ENCODE measurements at regions not wholly inside any gene's neighbourhood (a gene's known extent, or its start where the extent isn't known, plus 50 kb on each side); places are given as distances from the start of the nearest gene placed in this dataset.
"Not testable (repeated sequence)": the region's sequence is repeated elsewhere in the genome, so short reads cannot be mapped to it uniquely, and the experiment has no call there.

DNA sequence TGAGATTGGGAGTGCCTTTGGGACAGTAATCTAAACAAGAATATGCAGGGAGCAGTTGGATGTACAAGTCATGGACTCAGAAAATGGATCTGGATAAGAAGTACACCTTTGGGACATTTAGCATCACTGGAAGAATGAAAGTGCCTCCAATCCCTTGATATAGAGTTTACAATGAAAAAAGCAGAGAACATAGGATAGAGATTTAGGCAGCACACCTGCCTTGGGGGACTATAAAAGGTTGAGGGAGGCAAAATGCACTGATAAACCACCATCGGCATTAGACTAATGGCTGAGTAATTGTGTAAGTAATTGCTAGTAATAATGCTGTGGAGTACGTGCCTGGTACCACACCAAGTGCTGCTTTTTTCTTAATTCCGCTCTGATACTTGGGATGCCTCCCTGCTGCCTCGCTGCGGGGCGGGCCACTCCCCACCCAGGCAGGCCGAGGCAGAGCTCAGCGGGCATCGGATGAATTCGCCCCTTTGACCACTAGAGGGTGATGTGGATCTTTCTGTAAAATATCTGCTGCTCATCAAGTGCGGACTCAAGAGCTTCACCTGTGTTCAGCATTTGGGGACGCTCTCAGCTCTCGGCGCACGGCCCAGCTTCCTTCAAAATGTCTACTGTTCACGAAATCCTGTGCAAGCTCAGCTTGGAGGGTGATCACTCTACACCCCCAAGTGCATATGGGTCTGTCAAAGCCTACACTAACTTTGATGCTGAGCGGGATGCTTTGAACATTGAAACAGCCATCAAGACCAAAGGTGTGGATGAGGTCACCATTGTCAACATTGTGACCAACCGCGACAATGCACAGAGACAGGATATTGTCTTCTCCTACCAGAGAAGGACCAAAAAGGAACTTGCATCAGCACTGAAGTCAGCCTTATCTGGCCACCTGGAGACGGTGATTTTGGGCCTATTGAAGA, 99.9 kb downstream of the ANKRD18B start:
- DNase-seq (ENCODE audit: low read depth in 2 of 3, low spot score in 1 of 3), result peak; percentile 43 to 77 (median 49)

DNA sequence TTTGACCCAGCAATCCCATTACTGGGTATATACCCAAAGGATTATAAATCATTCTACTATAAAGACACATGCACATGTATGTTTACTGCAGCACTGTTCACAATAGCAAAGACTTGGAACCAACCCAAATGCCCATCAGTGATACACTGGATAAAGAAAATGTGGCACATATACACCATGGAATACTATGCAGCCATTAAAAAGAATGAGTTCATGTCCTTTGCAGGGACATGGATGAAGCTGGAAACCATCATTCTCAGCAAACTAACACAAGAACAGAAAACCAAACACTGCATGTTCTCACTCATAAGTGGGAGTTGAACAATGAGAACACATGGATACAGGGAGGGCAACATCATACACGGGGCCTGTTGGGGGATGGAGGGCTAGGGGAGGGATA, 104.3 kb downstream of the ANKRD18B start:
- not testable (repeated sequence) for DNase-seq (ENCODE audit: low read depth in 2 of 3, low spot score in 1 of 3)

DNA sequence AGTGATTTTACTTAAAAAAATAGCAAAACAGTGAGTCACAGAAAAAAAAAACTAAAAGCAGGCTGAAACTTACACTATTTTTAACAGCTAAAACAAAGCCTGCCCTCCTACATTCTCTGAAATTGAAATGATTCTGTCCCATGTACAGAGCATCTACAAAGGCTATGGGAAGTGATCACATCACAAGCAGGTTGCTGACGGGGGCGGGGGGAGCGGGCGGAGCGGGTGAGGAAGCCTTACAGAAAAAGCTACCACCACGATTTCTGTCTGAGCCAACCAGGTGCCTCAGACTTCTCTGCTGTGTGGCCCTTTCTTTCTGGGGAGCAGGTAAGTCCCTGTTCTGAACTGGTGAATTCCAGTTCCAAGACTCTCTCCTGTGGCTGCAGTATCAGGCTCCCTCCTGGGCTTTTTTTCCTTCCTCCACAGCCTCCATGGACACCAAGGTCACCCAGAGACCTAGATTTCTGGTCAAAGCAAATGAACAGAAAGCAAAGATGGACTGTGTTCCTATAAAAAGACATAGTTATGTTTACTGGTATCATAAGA, 104.9 kb downstream of the ANKRD18B start:
- peak in 1 of 3 donors; percentile 11 for DNase-seq (ENCODE audit: low read depth in 2 of 3, low spot score in 1 of 3)

DNA sequence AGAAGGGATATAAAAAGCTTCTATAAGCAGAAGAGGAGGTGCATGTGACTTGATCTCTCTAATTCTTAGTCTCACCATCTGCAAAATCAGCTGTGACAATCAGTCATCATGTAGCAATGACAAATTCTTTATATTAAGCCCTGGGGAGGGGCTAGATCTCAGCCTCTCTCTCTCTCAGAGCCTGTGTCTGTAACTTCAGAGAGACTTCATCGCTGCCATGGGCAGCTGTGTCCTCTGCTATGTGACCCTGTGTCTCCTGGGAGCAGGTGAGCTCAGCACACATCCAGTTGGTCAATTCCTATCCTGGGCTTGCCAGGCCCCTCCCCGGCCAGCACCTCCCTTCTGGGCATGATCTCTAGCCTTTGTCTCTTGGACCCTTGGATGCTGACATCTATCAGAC, 109.6 kb downstream of the ANKRD18B start:
- DNase-seq (ENCODE audit: low read depth in 2 of 3, low spot score in 1 of 3), result no peak

DNA sequence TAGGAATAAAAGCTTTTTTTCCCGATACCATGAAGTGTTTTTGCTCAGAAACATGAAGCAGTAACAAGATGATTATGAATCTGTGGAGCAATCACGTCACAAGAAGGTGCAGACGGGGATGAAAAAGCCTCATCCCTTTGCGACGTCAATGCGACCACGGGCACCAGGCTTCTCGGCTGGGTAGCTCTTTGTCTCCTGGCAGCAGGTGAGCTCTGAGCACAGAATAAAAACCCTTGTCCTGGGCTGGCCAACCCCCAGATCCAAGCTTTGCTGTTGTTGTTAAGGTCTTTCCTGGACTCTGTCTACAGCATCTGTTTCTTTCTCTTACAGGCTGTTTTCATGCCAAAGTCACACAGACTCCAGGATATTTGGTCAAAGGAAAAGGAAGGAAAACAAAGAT, 113.8 kb downstream of the ANKRD18B start:
- DNase-seq (ENCODE audit: low read depth in 2 of 3, low spot score in 1 of 3), result no peak

DNA sequence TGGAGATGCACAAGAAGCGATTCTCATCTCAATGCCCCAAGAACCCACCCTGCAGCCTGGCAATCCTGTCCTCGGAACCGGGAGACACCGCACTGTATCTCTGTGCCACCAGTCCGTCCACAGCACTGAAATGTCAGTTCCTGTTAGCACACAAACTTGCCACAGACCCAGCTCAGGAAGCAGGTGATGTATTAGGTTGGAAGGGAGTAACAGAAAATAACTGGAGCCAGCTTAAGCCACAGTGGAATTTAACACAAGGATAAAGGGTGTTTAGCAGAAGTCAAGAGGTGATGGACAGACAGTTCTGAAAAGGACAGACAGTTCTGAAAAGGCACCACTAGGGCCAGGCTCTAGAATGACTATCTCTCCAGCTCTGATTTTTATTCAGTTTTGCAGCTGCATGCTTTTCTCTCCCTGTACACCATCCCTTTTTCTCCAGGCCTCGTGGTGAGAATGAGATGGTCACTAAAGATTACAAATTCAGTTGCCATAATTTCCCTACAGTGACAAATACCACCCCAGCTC, 114.4 kb downstream of the ANKRD18B start:
- no peak for DNase-seq (ENCODE audit: low read depth in 2 of 3, low spot score in 1 of 3)

DNA sequence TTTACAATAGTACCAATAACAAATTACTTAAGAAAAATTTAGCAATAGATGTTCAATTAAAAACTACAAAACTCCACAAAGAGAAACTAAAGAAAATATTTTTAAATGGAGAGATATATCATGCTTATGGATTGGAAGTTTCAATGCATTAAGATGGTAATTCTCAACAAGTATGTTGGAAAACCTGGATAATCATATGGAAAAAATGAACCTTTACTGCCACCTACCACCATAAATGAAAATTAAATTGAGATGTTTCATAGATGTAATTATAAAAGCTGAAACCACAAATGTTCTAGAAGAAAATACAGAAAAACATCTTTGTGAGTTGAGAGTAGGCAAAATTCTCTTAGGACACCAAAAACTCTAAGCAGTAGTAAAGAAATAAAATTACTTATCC, 121.7 kb downstream of the ANKRD18B start:
- no peak for DNase-seq (ENCODE audit: low read depth in 2 of 3, low spot score in 1 of 3)

DNA sequence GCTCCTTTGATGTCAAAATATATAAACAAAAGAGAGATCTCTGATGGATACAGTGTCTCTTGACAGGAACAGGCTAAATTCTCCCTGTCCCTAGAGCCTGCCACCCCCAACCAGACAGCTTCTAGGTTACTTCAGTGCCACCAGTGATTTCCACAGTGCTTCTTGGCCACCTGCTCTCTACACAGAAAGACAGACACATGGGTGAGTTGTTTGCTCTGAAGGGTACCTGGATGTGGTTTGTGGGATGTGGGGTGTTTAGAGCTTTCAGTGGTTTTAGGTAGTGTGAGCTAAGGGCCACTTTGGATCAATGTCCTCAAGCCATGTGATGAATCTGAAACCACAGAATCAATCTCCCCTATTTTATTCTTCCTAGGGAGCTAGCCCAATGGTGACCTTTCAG, 125.4 kb downstream of the ANKRD18B start:
- DNase-seq (ENCODE audit: low read depth in 2 of 3, low spot score in 1 of 3), result no peak

DNA sequence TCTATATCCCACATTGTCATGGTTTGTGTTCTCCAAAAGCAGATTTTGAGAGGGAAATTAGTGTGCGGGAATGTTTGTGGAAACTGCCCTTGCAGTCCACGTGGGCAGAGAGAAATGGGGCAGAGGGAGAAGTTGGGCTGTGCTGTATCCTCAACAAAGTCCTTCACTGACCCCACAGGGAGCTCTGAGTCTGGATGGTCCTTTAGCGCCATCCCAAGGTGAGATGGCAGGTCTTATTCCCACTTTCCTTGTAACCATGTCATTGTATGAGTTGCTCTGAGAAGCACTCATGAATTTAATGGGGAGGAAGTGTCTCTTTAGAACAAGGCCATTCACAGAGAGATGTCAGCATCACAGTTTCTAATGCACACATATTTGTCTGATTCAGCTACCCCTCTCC, 127.1 kb downstream of the ANKRD18B start:
- DNase-seq (ENCODE audit: low read depth in 2 of 3, low spot score in 1 of 3), result no peak

DNA sequence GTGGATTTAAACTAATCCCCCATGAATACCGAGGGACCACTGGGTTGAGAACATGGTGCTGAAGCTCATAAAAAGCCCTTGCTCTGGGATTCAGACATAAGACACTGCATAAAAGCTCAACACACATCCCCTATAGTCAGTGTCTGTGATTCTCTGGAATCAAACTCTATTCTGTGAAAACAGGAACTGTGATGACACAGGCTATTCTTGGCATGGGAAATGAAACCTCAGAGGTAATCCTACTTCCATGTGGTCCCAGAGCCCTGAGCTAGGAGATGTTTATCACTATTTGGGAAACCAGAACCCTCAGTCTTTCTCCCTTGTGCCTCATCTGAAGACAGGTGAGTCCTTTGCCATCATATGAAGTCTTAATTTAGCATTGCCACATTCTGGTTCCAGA, 135.4 kb upstream of the PRSS3 start:
- no peak for DNase-seq (ENCODE audit: low read depth in 2 of 3, low spot score in 1 of 3)

DNA sequence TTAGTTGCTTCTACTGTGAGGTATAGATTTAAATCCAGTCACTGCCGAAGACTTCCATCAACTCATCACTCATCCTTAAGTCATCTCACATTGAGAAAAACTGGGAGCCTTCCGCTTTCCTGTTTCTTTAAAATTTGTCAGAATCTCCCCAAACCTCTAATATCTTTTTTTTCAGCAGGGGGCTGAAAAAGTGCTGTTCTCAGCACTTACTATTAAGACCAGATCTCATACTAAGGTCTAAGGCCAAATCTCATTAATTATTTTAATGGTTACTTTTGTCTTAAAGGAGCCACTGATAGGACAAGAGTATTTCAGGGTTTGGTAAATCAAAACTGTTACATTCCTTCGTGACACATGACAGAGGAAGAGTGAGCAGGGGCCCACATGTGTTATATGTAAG, 134.6 kb upstream of the PRSS3 start:
- DNase-seq (ENCODE audit: low read depth in 2 of 3, low spot score in 1 of 3), result no peak

DNA sequence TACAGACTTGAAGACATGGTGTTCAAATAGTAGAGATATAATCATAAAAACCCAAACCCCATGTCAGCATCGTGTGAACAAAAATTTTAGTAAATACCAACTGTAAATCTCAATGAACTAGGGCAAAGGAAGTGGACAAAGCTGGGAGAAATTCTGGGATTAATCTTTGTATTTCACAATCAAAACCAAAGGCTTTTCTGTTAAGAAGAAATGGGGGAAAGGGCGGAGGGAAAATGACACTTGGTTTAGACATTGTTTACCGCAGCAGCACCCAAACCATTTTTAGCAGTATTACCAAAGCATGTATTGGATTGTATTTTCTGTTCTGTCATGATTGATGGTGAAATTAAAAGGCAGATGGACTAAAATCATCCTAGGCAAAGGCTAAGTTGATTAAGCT, 134.2 kb upstream of the PRSS3 start:
- DNase-seq (ENCODE audit: low read depth in 2 of 3, low spot score in 1 of 3), result no peak

DNA sequence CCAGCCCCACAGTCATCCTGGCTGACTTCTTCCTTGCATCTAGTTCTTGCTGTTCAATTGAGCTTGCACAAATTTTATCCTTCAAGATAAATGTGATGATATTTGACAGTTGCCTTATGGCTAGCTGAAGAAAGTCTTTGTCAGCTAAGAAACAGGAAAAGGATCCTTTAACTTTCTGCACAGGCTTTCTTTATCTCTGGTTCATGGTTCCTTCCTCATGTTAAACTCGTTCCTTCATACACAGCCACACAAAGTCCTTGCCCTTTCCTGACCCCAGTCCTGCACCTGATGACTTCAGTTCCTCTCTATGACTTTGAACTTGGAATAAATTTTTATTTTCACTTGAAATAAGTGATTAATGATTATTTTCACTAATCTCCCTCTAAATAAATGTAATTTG, 132.5 kb upstream of the PRSS3 start:
- no peak for DNase-seq (ENCODE audit: low read depth in 2 of 3, low spot score in 1 of 3)

DNA sequence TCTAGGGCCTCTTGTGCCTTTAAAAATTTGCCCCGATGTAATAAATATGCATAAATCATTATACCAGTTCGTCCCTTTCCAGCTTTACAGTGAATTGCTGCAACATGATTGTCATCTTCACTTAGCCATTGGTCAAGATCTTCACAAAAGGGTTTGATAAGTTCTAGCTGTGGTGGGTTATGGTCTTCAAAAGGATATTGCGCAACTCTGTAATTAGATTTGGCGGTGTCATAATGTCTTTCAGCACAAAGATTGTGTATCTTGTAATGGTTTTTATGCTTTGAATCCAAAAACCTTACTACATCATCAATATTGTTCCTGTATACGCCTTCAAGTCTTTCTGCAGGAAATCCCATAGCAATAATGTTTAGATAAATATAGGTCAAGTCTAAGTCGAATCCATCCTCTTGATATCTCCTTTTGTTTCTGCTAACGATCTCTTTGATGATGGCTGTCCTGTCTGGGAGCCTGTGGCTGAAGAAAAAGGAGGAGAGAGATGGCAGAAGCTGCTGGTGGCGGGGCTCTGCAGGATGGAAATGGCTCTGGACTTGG, 119.1 kb upstream of the PRSS3 start:
- DNase-seq (ENCODE audit: low read depth in 2 of 3, low spot score in 1 of 3), result not testable (repeated sequence)

DNA sequence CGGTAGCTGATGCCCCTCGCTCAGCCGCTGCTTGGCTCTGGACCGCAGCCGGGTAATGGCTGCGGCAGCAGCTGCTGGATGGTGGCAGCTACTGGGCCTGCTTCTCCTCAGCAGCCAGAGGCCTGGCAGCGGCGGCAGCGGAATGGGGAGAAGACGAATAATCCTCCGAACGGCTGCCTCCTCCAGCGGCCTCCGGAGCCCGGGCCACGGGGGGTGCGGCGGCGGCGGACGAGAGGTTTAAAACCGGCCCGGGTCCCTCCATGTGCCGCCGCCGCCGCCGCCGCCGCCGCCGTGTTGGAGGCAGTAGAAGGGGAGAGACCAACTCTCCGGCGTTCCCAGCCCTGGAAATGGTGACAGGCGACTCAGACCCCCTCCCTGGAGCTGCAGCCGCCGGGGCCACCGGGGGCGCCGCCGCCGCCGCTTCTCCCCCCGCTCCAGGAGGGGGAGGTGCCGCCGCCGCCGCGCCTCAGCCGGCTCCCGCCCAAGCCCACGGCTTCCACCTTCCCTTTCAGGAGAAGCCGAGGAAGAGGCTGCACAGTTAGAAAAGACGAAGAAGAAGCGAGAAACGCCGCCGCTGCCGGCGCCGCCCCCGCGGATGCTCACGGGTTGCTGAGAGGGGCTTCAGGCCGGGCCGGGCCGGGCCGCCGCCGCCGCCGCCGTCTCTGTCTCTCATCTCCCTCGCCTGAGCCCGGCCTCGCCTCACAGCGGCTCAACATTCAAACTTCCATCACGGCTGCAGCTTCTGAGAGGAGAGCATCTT, 118.4 kb upstream of the PRSS3 start:
- DNase-seq (ENCODE audit: low read depth in 2 of 3, low spot score in 1 of 3), result peak in 2 of 3 donors; percentile 8 to 11

DNA sequence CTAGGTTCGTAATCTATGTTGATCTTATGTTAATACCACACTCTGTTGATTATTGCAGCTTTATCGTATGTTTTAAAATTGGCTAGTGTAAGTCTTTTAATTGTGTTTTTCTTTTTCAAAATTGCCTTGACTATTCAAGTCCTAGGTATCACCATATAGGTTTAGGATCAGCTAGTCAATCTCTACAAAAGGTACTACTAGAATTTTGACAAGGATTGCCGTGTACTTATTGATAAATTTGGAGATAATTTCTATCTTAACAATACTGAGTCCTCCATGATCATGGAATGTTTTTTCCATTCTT, 117.9 kb upstream of the PRSS3 start:
- no peak for DNase-seq (ENCODE audit: low read depth in 2 of 3, low spot score in 1 of 3)

DNA sequence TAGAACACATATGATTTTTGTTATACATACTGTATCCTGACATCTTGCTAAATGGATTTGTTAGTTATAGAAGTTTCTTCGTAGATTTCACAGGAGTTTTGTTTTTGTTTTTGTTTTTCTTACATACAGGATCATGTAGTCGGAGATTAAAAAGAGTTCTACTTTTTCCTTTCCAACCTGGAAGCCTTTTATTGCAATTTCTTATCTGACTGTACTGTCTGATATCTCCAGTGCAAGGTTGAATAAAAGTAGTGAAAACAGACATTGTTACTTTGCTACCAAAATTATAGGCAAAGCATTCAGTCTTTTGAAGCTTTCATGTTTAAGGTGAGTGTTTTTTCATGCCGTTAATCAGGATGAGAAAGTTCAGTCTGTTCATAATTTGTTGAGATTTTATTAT, 117.4 kb upstream of the PRSS3 start:
- DNase-seq (ENCODE audit: low read depth in 2 of 3, low spot score in 1 of 3), result no peak

DNA sequence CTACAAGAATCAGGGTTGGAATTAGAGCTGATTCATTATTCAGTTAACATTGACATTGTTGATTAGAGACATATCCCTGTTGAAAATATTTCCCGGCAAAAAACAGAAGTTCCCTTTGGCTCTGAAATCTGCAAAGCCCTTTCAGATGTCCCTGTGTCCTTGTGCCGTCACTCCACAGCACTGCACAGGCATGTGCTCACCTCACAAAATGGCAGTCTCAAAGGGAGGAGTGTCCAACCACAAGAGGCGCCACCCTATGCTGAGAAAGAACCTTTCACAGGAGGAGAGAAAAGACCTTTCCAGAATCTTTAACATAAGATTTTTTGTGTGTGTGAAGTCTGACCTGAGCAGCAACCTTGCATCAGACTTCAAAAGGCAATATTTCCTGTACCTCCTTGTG, 112.8 kb upstream of the PRSS3 start:
- DNase-seq (ENCODE audit: low read depth in 2 of 3, low spot score in 1 of 3), result no peak

DNA sequence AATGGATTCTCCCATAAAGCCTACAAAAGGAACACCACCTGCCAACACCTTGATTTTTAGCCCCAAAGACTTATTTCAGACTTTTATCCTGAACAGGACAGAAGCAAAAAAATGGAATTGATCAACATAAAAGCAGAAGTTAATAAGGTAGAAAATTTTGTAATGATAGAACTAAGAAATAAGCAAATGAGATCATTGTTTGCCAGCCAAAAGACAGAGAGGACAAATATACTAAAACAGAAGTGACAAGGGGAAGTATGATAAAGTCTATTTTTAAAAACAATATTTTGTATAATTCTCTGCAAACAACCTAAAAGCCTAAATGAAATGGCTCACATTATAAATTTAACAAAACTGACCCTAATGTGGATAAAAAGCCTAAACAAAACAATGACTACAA, 110.5 kb upstream of the PRSS3 start:
- no peak for DNase-seq (ENCODE audit: low read depth in 2 of 3, low spot score in 1 of 3)

DNA sequence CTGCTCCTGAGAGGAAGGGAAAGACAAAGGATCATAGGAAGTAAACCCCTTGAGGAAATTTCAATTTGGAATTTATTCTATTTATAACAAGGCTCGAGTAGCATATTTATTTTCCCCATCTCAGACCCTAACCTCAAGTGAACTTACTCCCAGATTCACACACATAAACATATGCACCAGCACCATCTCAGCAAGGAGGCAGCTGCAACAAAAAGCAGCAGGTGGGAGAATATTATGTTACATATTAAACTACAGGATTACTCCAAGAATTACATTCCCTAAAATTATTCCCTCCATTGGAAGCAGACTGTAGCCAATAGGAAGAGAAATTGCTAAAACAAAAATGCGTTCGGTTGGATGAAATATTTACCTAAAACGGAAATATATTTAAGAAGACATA, 108.4 kb upstream of the PRSS3 start:
- DNase-seq (ENCODE audit: low read depth in 2 of 3, low spot score in 1 of 3), result no peak

DNA sequence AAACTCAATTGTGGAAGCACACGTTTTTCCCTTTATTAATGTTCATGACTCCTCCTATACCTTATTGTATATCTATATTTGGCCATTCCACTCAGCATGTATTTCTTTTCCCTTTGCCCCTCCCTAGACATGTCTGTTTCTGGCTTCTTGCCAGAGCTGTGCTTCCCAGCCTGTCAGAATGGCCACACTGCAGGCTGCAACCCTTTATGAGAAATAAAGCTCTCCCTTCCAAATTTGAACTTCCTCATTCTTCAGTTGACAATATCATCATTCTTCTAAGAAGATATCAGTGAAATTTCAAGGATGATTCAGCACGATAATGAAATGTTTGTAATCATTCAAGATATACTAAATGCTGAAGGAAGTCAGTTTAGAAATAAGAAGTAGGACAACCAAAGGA, 107.6 kb upstream of the PRSS3 start:
- no peak for DNase-seq (ENCODE audit: low read depth in 2 of 3, low spot score in 1 of 3)

All from stimulated activated CD4-positive, alpha-beta T cell treated with anti-CD3 and anti-CD28 coated beads, Interleukin-12 subunit alpha, Interleukin-12 subunit beta, amount 100 ng/mL, for 48 hours (primary cell).